ENCODE measurements at regions not wholly inside any gene's neighbourhood (a gene's known extent, or its start where the extent isn't known, plus 50 kb on each side); places are given as distances from the start of the nearest gene placed in this dataset.

GRCh38 chr11:122430490-122430889 is 225.0 kb upstream of the UBASH3B start:
- Histone ChIP-seq H3K27ac (ENCODE audit: low read depth, low read length) (no peak overlapping the region), H3K4me1 (ENCODE audit: control insufficient read depth, insufficient read depth, low read length) (no peaks in the 10 kb centered on the region), H3K4me3 (ENCODE audit: low read length) (no peak overlapping the region), H3K9ac (ENCODE audit: low read length) (no peak overlapping the region), H3K27me3 (ENCODE audit: control insufficient read depth, insufficient read depth, low read length) (no peaks in the 10 kb centered on the region), H3K36me3 (ENCODE audit: control insufficient read depth, insufficient read depth, low read length) (no peaks in the 10 kb centered on the region)

GRCh38 chr11:122426073-122426472 is 229.4 kb upstream of the UBASH3B start:
- Histone ChIP-seq H3K9ac (ENCODE audit: low read length) (no peak overlapping the region), H3K27me3 (ENCODE audit: control insufficient read depth, insufficient read depth, low read length) (no peaks in the 10 kb centered on the region), H3K36me3 (ENCODE audit: control insufficient read depth, insufficient read depth, low read length) (no peaks in the 10 kb centered on the region), H3K4me3 (ENCODE audit: low read length) (no peak overlapping the region), H3K27ac (ENCODE audit: low read depth, low read length) (no peak overlapping the region), H3K4me1 (ENCODE audit: control insufficient read depth, insufficient read depth, low read length) (no peaks in the 10 kb centered on the region)

GRCh38 chr11:122424636-122425035 is 230.9 kb upstream of the UBASH3B start:
- no peaks in the 10 kb centered on the region for H3K36me3 ChIP-seq (ENCODE audit: control insufficient read depth, insufficient read depth, low read length)
- H3K4me3 ChIP-seq (ENCODE audit: low read length) = no peak overlapping the region
- H3K27ac ChIP-seq (ENCODE audit: low read depth, low read length) = no peak overlapping the region
- no peaks in the 10 kb centered on the region for H3K27me3 ChIP-seq (ENCODE audit: control insufficient read depth, insufficient read depth, low read length)
- H3K4me1 ChIP-seq (ENCODE audit: control insufficient read depth, insufficient read depth, low read length) = no peaks in the 10 kb centered on the region
- no peak overlapping the region for H3K9ac ChIP-seq (ENCODE audit: low read length)

DNA sequence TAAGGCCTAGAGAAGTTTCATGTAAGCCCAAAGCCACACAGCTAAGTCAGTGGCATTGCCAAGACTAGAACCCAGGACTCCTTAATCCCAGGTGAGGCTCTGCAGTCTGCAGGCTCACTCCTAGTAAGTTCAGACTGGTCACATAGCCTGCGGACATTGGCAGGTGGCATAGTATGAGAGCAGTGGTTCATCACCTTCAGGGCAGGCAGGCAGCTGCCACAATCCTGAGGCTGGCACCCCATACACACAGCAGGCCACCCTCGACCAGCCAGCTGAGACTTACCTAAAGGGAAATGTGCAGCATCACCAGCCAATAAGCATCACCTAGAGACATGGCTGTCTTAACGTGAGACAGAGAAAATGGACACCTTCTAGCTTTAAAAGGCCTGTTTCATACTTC is 231.6 kb upstream of the UBASH3B start:
- H3K9ac ChIP-seq (ENCODE audit: low read length) = no peak overlapping the region
- H3K27me3 ChIP-seq (ENCODE audit: control insufficient read depth, insufficient read depth, low read length) = no peaks in the 10 kb centered on the region
- no peaks in the 10 kb centered on the region for H3K4me1 ChIP-seq (ENCODE audit: control insufficient read depth, insufficient read depth, low read length)
- H3K4me3 ChIP-seq (ENCODE audit: low read length) = no peak overlapping the region
- no peaks in the 10 kb centered on the region for H3K36me3 ChIP-seq (ENCODE audit: control insufficient read depth, insufficient read depth, low read length)
- no peak overlapping the region for H3K27ac ChIP-seq (ENCODE audit: low read depth, low read length)

DNA sequence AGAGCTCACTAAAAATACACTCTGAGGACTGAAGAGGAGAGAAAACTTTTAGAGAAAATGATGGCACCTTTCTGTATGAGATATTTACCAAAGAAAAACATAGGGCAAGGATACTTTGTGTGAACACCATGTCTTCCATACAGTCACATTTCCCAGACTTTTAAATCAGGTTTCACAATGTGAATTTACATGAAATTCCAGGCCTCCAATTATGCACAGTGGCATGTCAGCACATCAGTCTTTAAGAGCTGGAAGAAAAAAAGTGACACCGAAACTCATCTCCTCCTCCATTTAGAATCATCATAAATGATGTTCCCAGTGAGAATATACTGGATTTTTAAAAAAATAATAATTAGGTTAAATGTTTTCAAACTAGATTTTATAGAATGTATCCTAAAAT is 232.2 kb upstream of the UBASH3B start:
- Histone ChIP-seq H3K4me1 (ENCODE audit: control insufficient read depth, insufficient read depth, low read length) (no peaks in the 10 kb centered on the region), H3K27me3 (ENCODE audit: control insufficient read depth, insufficient read depth, low read length) (no peaks in the 10 kb centered on the region), H3K27ac (ENCODE audit: low read depth, low read length) (no peak overlapping the region), H3K9ac (ENCODE audit: low read length) (no peak overlapping the region), H3K4me3 (ENCODE audit: low read length) (no peak overlapping the region), H3K36me3 (ENCODE audit: control insufficient read depth, insufficient read depth, low read length) (no peaks in the 10 kb centered on the region)

DNA sequence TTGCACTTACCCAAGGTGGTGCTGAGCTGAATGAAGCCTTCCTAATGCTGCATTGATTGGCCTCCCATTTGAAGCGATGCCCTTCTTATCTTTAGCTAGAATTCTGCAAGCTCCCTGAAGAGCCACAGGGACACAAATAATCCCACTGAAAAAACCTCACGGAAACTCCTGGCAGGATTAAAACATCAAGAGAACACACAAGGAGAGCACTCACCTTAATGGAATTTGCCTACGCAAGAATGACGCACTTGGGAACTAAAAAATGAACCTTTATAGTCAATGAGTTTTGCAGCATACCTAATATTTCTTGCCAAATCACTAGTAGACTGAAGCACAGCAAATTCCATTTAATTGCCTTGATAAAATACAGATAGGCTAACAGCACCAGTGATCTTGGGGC is 232.8 kb upstream of the UBASH3B start:
- Histone ChIP-seq H3K36me3 (ENCODE audit: control insufficient read depth, insufficient read depth, low read length) (no peaks in the 10 kb centered on the region), H3K27ac (ENCODE audit: low read depth, low read length) (no peak overlapping the region), H3K4me3 (ENCODE audit: low read length) (no peak overlapping the region), H3K27me3 (ENCODE audit: control insufficient read depth, insufficient read depth, low read length) (no peaks in the 10 kb centered on the region), H3K4me1 (ENCODE audit: control insufficient read depth, insufficient read depth, low read length) (no peaks in the 10 kb centered on the region), H3K9ac (ENCODE audit: low read length) (no peak overlapping the region)

- H3K27ac ChIP-seq (ENCODE audit: low read depth, low read length) = no peak overlapping the region
- no peak overlapping the region for H3K9ac ChIP-seq (ENCODE audit: low read length)
- H3K4me1 ChIP-seq (ENCODE audit: control insufficient read depth, insufficient read depth, low read length) = no peaks in the 10 kb centered on the region
- no peak overlapping the region for H3K4me3 ChIP-seq (ENCODE audit: low read length)
- H3K27me3 ChIP-seq (ENCODE audit: control insufficient read depth, insufficient read depth, low read length) = no peaks in the 10 kb centered on the region
- H3K36me3 ChIP-seq (ENCODE audit: control insufficient read depth, insufficient read depth, low read length) = no peaks in the 10 kb centered on the region
Observed at GRCh38 chr11:122421702-122422101, 233.8 kb upstream of the UBASH3B start.

- Histone ChIP-seq H3K27me3 (ENCODE audit: control insufficient read depth, insufficient read depth, low read length) (no peaks in the 10 kb centered on the region), H3K36me3 (ENCODE audit: control insufficient read depth, insufficient read depth, low read length) (no peaks in the 10 kb centered on the region), H3K4me1 (ENCODE audit: control insufficient read depth, insufficient read depth, low read length) (no peaks in the 10 kb centered on the region), H3K27ac (ENCODE audit: low read depth, low read length) (no peak overlapping the region), H3K4me3 (ENCODE audit: low read length) (no peak overlapping the region), H3K9ac (ENCODE audit: low read length) (no peak overlapping the region)
Observed at GRCh38 chr11:122418032-122418431, 237.5 kb upstream of the UBASH3B start.

GRCh38 chr11:122414406-122415018 is 241.0 kb upstream of the UBASH3B start:
- H3K4me3 ChIP-seq (ENCODE audit: low read length) = no peak overlapping the region
- H3K4me1 ChIP-seq (ENCODE audit: control insufficient read depth, insufficient read depth, low read length) = no peaks in the 10 kb centered on the region
- no peaks in the 10 kb centered on the region for H3K36me3 ChIP-seq (ENCODE audit: control insufficient read depth, insufficient read depth, low read length)
- no peak overlapping the region for H3K27ac ChIP-seq (ENCODE audit: low read depth, low read length)
- H3K27me3 ChIP-seq (ENCODE audit: control insufficient read depth, insufficient read depth, low read length) = no peaks in the 10 kb centered on the region
- no peak overlapping the region for H3K9ac ChIP-seq (ENCODE audit: low read length)

GRCh38 chr11:122413677-122414076 is 241.8 kb upstream of the UBASH3B start:
- no peak overlapping the region for H3K9ac ChIP-seq (ENCODE audit: low read length)

GRCh38 chr11:122412581-122412980 is 242.9 kb upstream of the UBASH3B start:
- Histone ChIP-seq H3K4me3 (ENCODE audit: low read length) (no peak overlapping the region), H3K36me3 (ENCODE audit: control insufficient read depth, insufficient read depth, low read length) (no peaks in the 10 kb centered on the region), H3K9ac (ENCODE audit: low read length) (no peak overlapping the region), H3K27ac (ENCODE audit: low read depth, low read length) (no peak overlapping the region), H3K27me3 (ENCODE audit: control insufficient read depth, insufficient read depth, low read length) (no peaks in the 10 kb centered on the region), H3K4me1 (ENCODE audit: control insufficient read depth, insufficient read depth, low read length) (no peaks in the 10 kb centered on the region)

More at GRCh38 chr11:122413677-122414076, 241.8 kb upstream of the UBASH3B start:
- H3K36me3 ChIP-seq (ENCODE audit: control insufficient read depth, insufficient read depth, low read length) = no peaks in the 10 kb centered on the region
- no peak overlapping the region for H3K27ac ChIP-seq (ENCODE audit: low read depth, low read length)
- no peaks in the 10 kb centered on the region for H3K27me3 ChIP-seq (ENCODE audit: control insufficient read depth, insufficient read depth, low read length)
- H3K4me1 ChIP-seq (ENCODE audit: control insufficient read depth, insufficient read depth, low read length) = no peaks in the 10 kb centered on the region
- H3K4me3 ChIP-seq (ENCODE audit: low read length) = no peak overlapping the region

DNA sequence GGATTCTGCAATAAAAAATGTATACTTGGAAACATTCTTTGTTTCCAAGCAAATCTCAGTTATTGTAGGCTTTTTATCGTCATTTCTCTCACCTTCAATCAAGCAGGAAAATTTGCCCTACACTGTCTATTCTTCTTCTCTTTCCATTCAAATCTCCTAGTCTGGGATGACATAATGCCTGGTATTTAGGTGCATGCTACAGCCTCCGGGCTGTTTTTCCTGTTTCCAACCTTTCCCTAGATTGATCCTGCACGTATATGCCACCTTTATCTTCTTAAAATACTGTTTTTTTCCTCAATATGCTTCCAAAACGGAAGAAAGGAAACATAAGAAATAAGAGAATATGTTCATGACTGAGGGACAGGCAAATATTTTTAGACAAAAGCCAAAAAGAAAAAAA is 249.1 kb upstream of the UBASH3B start:
- H3K27ac ChIP-seq (ENCODE audit: low read depth, low read length) = no peak overlapping the region
- no peak overlapping the region for H3K9ac ChIP-seq (ENCODE audit: low read length)
- H3K4me3 ChIP-seq (ENCODE audit: low read length) = no peak overlapping the region
- no peaks in the 10 kb centered on the region for H3K4me1 ChIP-seq (ENCODE audit: control insufficient read depth, insufficient read depth, low read length)
- H3K36me3 ChIP-seq (ENCODE audit: control insufficient read depth, insufficient read depth, low read length) = no peaks in the 10 kb centered on the region
- H3K27me3 ChIP-seq (ENCODE audit: control insufficient read depth, insufficient read depth, low read length) = no peaks in the 10 kb centered on the region

GRCh38 chr11:122405547-122406341 is 249.8 kb upstream of the UBASH3B start:
- Histone ChIP-seq H3K4me1 (ENCODE audit: control insufficient read depth, insufficient read depth, low read length) (no peaks in the 10 kb centered on the region), H3K4me3 (ENCODE audit: low read length) (no peak overlapping the region), H3K9ac (ENCODE audit: low read length) (no peak overlapping the region), H3K27me3 (ENCODE audit: control insufficient read depth, insufficient read depth, low read length) (no peaks in the 10 kb centered on the region), H3K36me3 (ENCODE audit: control insufficient read depth, insufficient read depth, low read length) (no peaks in the 10 kb centered on the region), H3K27ac (ENCODE audit: low read depth, low read length) (no peak overlapping the region)

Data from rectal smooth muscle tissue (tissue), 1 donor.